ENCODE measurements at regions not wholly inside any gene's neighbourhood (a gene's known extent, or its start where the extent isn't known, plus 50 kb on each side); places are given as distances from the start of the nearest gene placed in this dataset.
"Not testable (repeated sequence)": the region's sequence is repeated elsewhere in the genome, so short reads cannot be mapped to it uniquely, and the experiment has no call there.

GRCh38 chr1:217921126-217921904, 290.2 kb downstream of the SPATA17 start:
- no peak for DNase-seq

- no peak for DNase-seq
Observed at GRCh38 chr1:217924924-217925323, 293.8 kb downstream of the SPATA17 start.

GRCh38 chr1:217929213-217929885, 298.2 kb downstream of the SPATA17 start:
- DNase-seq: no peak

GRCh38 chr1:217943361-217943760, 312.2 kb downstream of the SPATA17 start:
- no peak for DNase-seq

- no peak for DNase-seq
Observed at GRCh38 chr1:217944550-217944949, 313.4 kb downstream of the SPATA17 start.

GRCh38 chr1:217946511-217946910, 315.4 kb downstream of the SPATA17 start:
- no peak for DNase-seq

GRCh38 chr1:217948741-217949140, 317.6 kb downstream of the SPATA17 start:
- no peak for DNase-seq

GRCh38 chr1:217953330-217953729, 322.2 kb downstream of the SPATA17 start:
- no peak for DNase-seq

GRCh38 chr1:217953922-217954321, 322.8 kb downstream of the SPATA17 start:
- DNase-seq: no peak

- no peak for DNase-seq
Observed at GRCh38 chr1:217955723-217956122, 324.6 kb downstream of the SPATA17 start.

- no peak for DNase-seq
Observed at GRCh38 chr1:217965156-217965786, 319.8 kb upstream of the RRP15 start.

- no peak for DNase-seq
Observed at GRCh38 chr1:217968085-217968484, 317.0 kb upstream of the RRP15 start.

- no peak for DNase-seq
Observed at GRCh38 chr1:217969428-217969827, 315.7 kb upstream of the RRP15 start.

GRCh38 chr1:217977943-217978342, 307.1 kb upstream of the RRP15 start:
- DNase-seq: no peak

- no peak for DNase-seq
Observed at GRCh38 chr1:217981430-217981829, 303.7 kb upstream of the RRP15 start.

GRCh38 chr1:217982331-217983050, 302.6 kb upstream of the RRP15 start:
- no peak for DNase-seq

- DNase-seq: no peak
Observed at GRCh38 chr1:217983051-217983375, 302.1 kb upstream of the RRP15 start.

- DNase-seq: no peak
Observed at GRCh38 chr1:217985641-217986040, 299.5 kb upstream of the RRP15 start.

GRCh38 chr1:217989510-217989909, 295.6 kb upstream of the RRP15 start:
- no peak for DNase-seq

- no peak for DNase-seq
Observed at GRCh38 chr1:217993439-217993838, 291.7 kb upstream of the RRP15 start.

GRCh38 chr1:218008296-218008695, 276.8 kb upstream of the RRP15 start:
- not testable (repeated sequence) for DNase-seq

GRCh38 chr1:218015106-218015505, 270.0 kb upstream of the RRP15 start:
- not testable (repeated sequence) for DNase-seq

GRCh38 chr1:218024211-218024720, 260.8 kb upstream of the RRP15 start:
- DNase-seq: no peak
